CD14-positive monocyte (primary cell): ENCODE measurements at regions not wholly inside any gene's neighbourhood (a gene's known extent, or its start where the extent isn't known, plus 50 kb on each side); places are given as distances from the start of the nearest gene placed in this dataset.

ENCODE experiments used
- DNase-seq, 3 donors: peaks; one replicate each; pipeline ENCODE4 v3.0.0-alpha.2; 2011 to 2022
- H2AFZ ChIP-seq: 2 replicates; pipeline ENCODE4 v1.6.0; 2012; ENCODE audit warnings: mild to moderate bottlenecking, low read depth, low read length, inconsistent platforms; ENCODE audit not compliant: insufficient read depth, poor library complexity, severe bottlenecking
- H3K27ac ChIP-seq, 2 donors: 1 replicate in 1 of 2; 2 replicates in 1 of 2; pipeline ENCODE4 v1.5.1; 2012 to 2013; ENCODE audit warnings: low read length in 2 of 2, control low read depth in 1 of 2, inconsistent platforms in 1 of 2, low read depth in 1 of 2, mild to moderate bottlenecking in 1 of 2
- H3K27me3 ChIP-seq, 2 donors: one replicate each; pipeline versions ENCODE4 v1.6.0 to v1.6.1; 2011 to 2013; ENCODE audit warnings: low read length in 2 of 2; ENCODE audit not compliant: control insufficient read depth in 2 of 2, insufficient read depth in 2 of 2
- H3K36me3 ChIP-seq, 2 donors: replicated peaks in 1 of 2; 1 replicate in 1 of 2; 2 replicates in 1 of 2; pipeline versions ENCODE4 v1.5.1 to v1.6.1; 2012 to 2013; ENCODE audit warnings: low read length in 2 of 2, control low read depth in 1 of 2, inconsistent platforms in 1 of 2, mild to moderate bottlenecking in 1 of 2; ENCODE audit not compliant: insufficient read depth in 2 of 2, control insufficient read depth in 1 of 2
- H3K4me1 ChIP-seq, 2 donors: 1 replicate in 1 of 2; 2 replicates in 1 of 2; pipeline versions ENCODE4 v1.5.1 to v1.6.1; 2012 to 2013; ENCODE audit warnings: low read length in 2 of 2, control low read depth in 1 of 2, inconsistent platforms in 1 of 2, mild to moderate bottlenecking in 1 of 2, moderate library complexity in 1 of 2; ENCODE audit not compliant: insufficient read depth in 2 of 2, control insufficient read depth in 1 of 2
- H3K4me2 ChIP-seq: replicated peaks from 2 replicates; pipeline ENCODE3; 2012; ENCODE audit warnings: low read length, moderate library complexity, mild to moderate bottlenecking; ENCODE audit not compliant: poor library complexity, severe bottlenecking; ENCODE audit errors: extremely low read depth
- H3K4me3 ChIP-seq, 3 experiments: fragments of 200-600 bp in 1 of 3; sonication (generic) in 1 of 3; replicated peaks in 1 of 3; 1 replicate in 2 of 3; 2 replicates in 1 of 3; pipeline ENCODE4 v1.5.1; 2011 to 2013; ENCODE audit warnings: low read length in 3 of 3, mild to moderate bottlenecking in 3 of 3, control low read depth in 2 of 3, low read depth in 2 of 3, inconsistent platforms in 1 of 3, moderate library complexity in 1 of 3
- H3K79me2 ChIP-seq: 2 replicates; pipeline ENCODE4 v1.6.0; 2012; ENCODE audit warnings: mild to moderate bottlenecking, control low read depth, inconsistent platforms, low read length, moderate library complexity; ENCODE audit not compliant: insufficient read depth
- H3K9ac ChIP-seq: 2 replicates; pipeline ENCODE4 v1.6.0; 2017; ENCODE audit warnings: low read length, mild to moderate bottlenecking; ENCODE audit not compliant: insufficient read depth, poor library complexity, severe bottlenecking
- H3K9me3 ChIP-seq, 2 donors: replicated peaks in 1 of 2; 1 replicate in 1 of 2; 2 replicates in 1 of 2; pipeline versions ENCODE4 v1.5.1 to v1.6.1; 2012 to 2013; ENCODE audit warnings: low read length in 2 of 2, control low read depth in 1 of 2; ENCODE audit not compliant: control insufficient read depth in 1 of 2, insufficient read depth in 1 of 2
- H4K20me1 ChIP-seq: 2 replicates; pipeline ENCODE4 v1.6.0; 2012; ENCODE audit warnings: mild to moderate bottlenecking, low read length, control low read depth, moderate library complexity; ENCODE audit not compliant: insufficient read depth
- H3K27ac Mint-ChIP-seq, 7 donors: one replicate each; pipeline ENCODE4 v1.8.0; 2020; ENCODE audit warnings: mild to moderate bottlenecking in 7 of 7, mixed read lengths in 7 of 7, moderate library complexity in 6 of 7, inconsistent platforms in 2 of 7
- H3K27me3 Mint-ChIP-seq, 3 donors: one replicate each; pipeline ENCODE4 v1.8.0; 2021 to 2022; ENCODE audit warnings: low read depth in 3 of 3, mild to moderate bottlenecking in 3 of 3, mixed read lengths in 3 of 3, moderate library complexity in 3 of 3, inconsistent platforms in 1 of 3
- H3K36me3 Mint-ChIP-seq, 2 donors: one replicate each; pipeline ENCODE4 v1.8.0; 2020; ENCODE audit warnings: mixed read lengths in 2 of 2, inconsistent platforms in 1 of 2, mild to moderate bottlenecking in 1 of 2
- H3K4me1 Mint-ChIP-seq: one replicate; pipeline ENCODE4 v1.8.0; 2020; ENCODE audit warnings: mild to moderate bottlenecking, mixed read lengths
- H3K4me3 Mint-ChIP-seq, 2 donors: one replicate each; pipeline ENCODE4 v1.8.0; 2020; ENCODE audit warnings: mild to moderate bottlenecking in 2 of 2, mixed read lengths in 2 of 2, moderate library complexity in 1 of 2
- H3K9me3 Mint-ChIP-seq, 7 donors: one replicate each; pipeline ENCODE4 v1.8.0; 2020 to 2022; ENCODE audit warnings: mixed read lengths in 7 of 7, mild to moderate bottlenecking in 6 of 7, moderate library complexity in 6 of 7, inconsistent platforms in 2 of 7
- CTCF ChIP-seq: fragments of 200-600 bp; IDR thresholded peaks from one replicate; pipeline ENCODE4 v1.8.0; 2022; ENCODE audit warnings: antibody characterized with exemption, mild to moderate bottlenecking
- WGBS: methylation state at CpG from one replicate; pipeline ENCODE4 v1.1.5; 2013; ENCODE audit warnings: missing lambda C conversion rate; ENCODE audit not compliant: insufficient coverage; 5-methylcytosine and 5-hydroxymethylcytosine counted together
- intact Hi-C, 2 donors: fragments of 100-400 bp; cut with micrococcal nuclease; formaldehyde crosslinking; loops; one replicate each; pipeline versions ENCODE4 v1.15.0 to v1.15.1; 2023

DNA sequence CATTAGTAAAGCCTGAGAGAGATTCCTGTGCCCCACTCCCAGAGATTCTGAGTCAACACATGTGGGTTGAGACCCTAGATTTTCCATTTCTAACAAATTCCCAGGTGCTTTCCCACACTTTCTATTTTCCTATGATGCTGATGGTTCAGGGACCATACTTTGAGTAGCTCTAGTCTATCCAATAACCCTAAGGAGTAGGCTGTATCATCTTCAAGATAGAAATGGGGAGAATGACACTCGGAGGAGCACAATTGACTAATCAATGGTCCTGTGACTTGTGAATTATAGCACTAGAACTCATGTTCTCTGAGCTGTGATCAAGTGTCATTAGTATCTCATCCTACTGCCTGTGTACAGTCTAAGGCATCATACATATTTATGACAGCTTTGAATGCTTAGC, 232.9 kb upstream of the B3GALT2 start:
- Histone ChIP-seq H3K9me3 (no peaks in the 10 kb centered on the region), H3K36me3 (no peaks in the 10 kb centered on the region), H3K79me2 (no peaks in the 10 kb centered on the region), H3K27ac (no peak overlapping the region), H2AFZ (peak overlapping the region; percentile 75), H3K9ac (no peak overlapping the region), H3K4me3 (no peak overlapping the region), H3K27me3 (no peaks in the 10 kb centered on the region), H3K4me2 (no peak overlapping the region), H4K20me1 (no peaks in the 10 kb centered on the region), H3K4me1 (peaks cover 4 to 9% of the 10 kb centered on the region in 2 donors)
- intact Hi-C loops = no loop called here
- TF ChIP-seq CTCF = no peak
- H3K9me3 Mint-ChIP-seq = peaks cover 0 to 3% (median 0%) of the 10 kb centered on the region in 7 donors
- no peak overlapping the region for H3K4me3 Mint-ChIP-seq
- no peaks in the 10 kb centered on the region for H3K36me3 Mint-ChIP-seq
- H3K27ac Mint-ChIP-seq = no peak overlapping the region
- H3K4me1 Mint-ChIP-seq = peaks cover 18% of the 10 kb centered on the region
- WGBS = no CpG with 5 or more reads among the region's 1 CpG
- DNase-seq = no peak
- H3K27me3 Mint-ChIP-seq = peaks cover 0 to 3% (median 1%) of the 10 kb centered on the region in 3 donors

GRCh38 chr1:193418745-193419058, 232.3 kb upstream of the B3GALT2 start:
- peak overlapping the region in 1 of 2 donors; percentile 71 for H3K27ac ChIP-seq
- peak overlapping the region; percentile 43 to 96 (median 76) for H3K4me3 ChIP-seq
- H3K27me3 ChIP-seq = no peaks in the 10 kb centered on the region
- peak overlapping the region; percentile 70 to 90 for H3K4me3 Mint-ChIP-seq
- H3K27ac Mint-ChIP-seq = peak overlapping the region in 5 of 7 donors; percentile 2 to 85 (median 54)
- H3K36me3 Mint-ChIP-seq = no peaks in the 10 kb centered on the region
- H2AFZ ChIP-seq = peak overlapping the region; percentile 75
- peaks cover 4 to 9% of the 10 kb centered on the region in 2 donors for H3K4me1 ChIP-seq
- no peak for TF ChIP-seq CTCF
- 83% methylated on average over 1 of the region's 3 CpGs for WGBS
- no peaks in the 10 kb centered on the region for H3K36me3 ChIP-seq
- peaks cover 0 to 3% (median 1%) of the 10 kb centered on the region in 3 donors for H3K27me3 Mint-ChIP-seq
- no peaks in the 10 kb centered on the region for H4K20me1 ChIP-seq
- H3K9ac ChIP-seq = peak overlapping the region; percentile 45
- H3K4me2 ChIP-seq = peak overlapping the region; percentile 57
- DNase-seq = no peak
- peaks cover 18% of the 10 kb centered on the region for H3K4me1 Mint-ChIP-seq
- peaks cover 0 to 3% (median 0%) of the 10 kb centered on the region in 7 donors for H3K9me3 Mint-ChIP-seq
- H3K9me3 ChIP-seq = no peaks in the 10 kb centered on the region
- no peaks in the 10 kb centered on the region for H3K79me2 ChIP-seq
- intact Hi-C loops = no loop called here
